SK-N-MC (cell line): ENCODE measurements at regions not wholly inside any gene's neighbourhood (a gene's known extent, or its start where the extent isn't known, plus 50 kb on each side); places are given as distances from the start of the nearest gene placed in this dataset.
"Not testable (repeated sequence)": the region's sequence is repeated elsewhere in the genome, so short reads cannot be mapped to it uniquely, and the experiment has no call there.

Experiments
- DNase-seq: peaks from one replicate; pipeline ENCODE4 v3.0.0-alpha.2; 2011; ENCODE audit warnings: low read depth, low spot score
- H3K27ac ChIP-seq: fragments of 200-600 bp; sonication (generic); 2 replicates; pipeline ENCODE4 v1.5.1; 2016; ENCODE audit warnings: mixed run types
- H3K36me3 ChIP-seq: fragments of 200-600 bp; sonication (generic); 2 replicates; pipeline ENCODE4 v1.6.1; 2017; ENCODE audit warnings: antibody characterized with exemption, low read length, mixed read lengths; ENCODE audit not compliant: insufficient read depth
- H3K4me3 ChIP-seq: fragments of 200-600 bp; sonication (generic); 2 replicates; pipeline ENCODE4 v1.5.1; 2016
- H3K9ac ChIP-seq: fragments of 200-600 bp; sonication (generic); 2 replicates; pipeline ENCODE4 v1.8.0; 2017; ENCODE audit warnings: mixed run types, mixed read lengths; ENCODE audit not compliant: insufficient read length
- H3K9me3 ChIP-seq: fragments of 200-600 bp; sonication (generic); 2 replicates; pipeline ENCODE4 v1.6.1; 2017; ENCODE audit warnings: low read depth, mild to moderate bottlenecking, antibody characterized with exemption, low read length, moderate library complexity, mixed read lengths
- EZH2 ChIP-seq: fragments of 200-600 bp; sonication (generic); IDR thresholded peaks from one replicate; pipeline ENCODE4 v1.6.1; 2017; ENCODE audit warnings: antibody characterized with exemption
- FOXP2 ChIP-seq: optimal IDR thresholded peaks from 2 replicates; pipeline ENCODE3; 2011; ENCODE audit warnings: mild to moderate bottlenecking, moderate library complexity; ENCODE audit not compliant: insufficient read depth; ENCODE audit errors: extremely low read length, control extremely low read depth
- POLR2AphosphoS5 ChIP-seq: IDR thresholded peaks from 2 replicates; pipeline ENCODE4 v1.6.1; 2012; ENCODE audit warnings: mild to moderate bottlenecking, low read depth, low read length, borderline replicate concordance

GRCh38 chr14:97117693-97118092 lies 320.5 kb downstream of the VRK1 start:
- DNase-seq: no peak
- Histone ChIP-seq H3K27ac (no peak overlapping the region), H3K9ac (no peak overlapping the region), H3K9me3 (no peaks in the 10 kb centered on the region), H3K4me3 (no peak overlapping the region), H3K36me3 (no peaks in the 10 kb centered on the region)
- TF ChIP-seq FOXP2 (no peak), POLR2AphosphoS5 (no peak), EZH2 (no peak)

DNA sequence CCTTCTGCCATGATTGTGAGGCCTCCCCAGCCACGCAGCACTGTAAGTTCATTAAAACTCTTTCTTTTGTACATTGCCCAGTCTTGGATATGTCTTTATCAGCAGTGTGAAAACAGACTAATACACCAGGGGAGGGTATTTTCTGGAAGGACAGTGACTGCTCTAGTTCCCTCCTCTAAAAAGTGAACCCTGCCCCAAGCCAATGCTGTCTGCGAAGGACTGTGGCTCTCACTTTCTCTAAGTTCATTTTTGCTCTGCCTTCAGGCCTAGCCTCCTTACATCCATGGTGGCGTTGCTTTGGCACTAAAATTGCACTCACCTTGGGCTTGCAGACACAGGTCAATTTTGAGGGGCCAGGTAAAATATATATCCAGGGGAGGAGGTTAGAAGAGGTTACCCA lies 323.0 kb downstream of the VRK1 start:
- no peak overlapping the region for H3K27ac ChIP-seq
- H3K36me3 ChIP-seq: no peaks in the 10 kb centered on the region
- no peaks in the 10 kb centered on the region for H3K9me3 ChIP-seq
- H3K4me3 ChIP-seq: no peak overlapping the region
- DNase-seq: no peak
- no peak overlapping the region for H3K9ac ChIP-seq
- no peak for TF ChIP-seq EZH2
- TF ChIP-seq POLR2AphosphoS5: no peak
- TF ChIP-seq FOXP2: no peak

GRCh38 chr14:97120611-97121031 lies 323.4 kb downstream of the VRK1 start:
- no peak overlapping the region for H3K27ac ChIP-seq
- TF ChIP-seq POLR2AphosphoS5 (no peak), FOXP2 (no peak), EZH2 (no peak)
- no peak for DNase-seq
- H3K36me3 ChIP-seq: no peaks in the 10 kb centered on the region
- no peak overlapping the region for H3K4me3 ChIP-seq
- H3K9me3 ChIP-seq: no peaks in the 10 kb centered on the region
- H3K9ac ChIP-seq: no peak overlapping the region

GRCh38 chr14:97129639-97130038 lies 332.5 kb downstream of the VRK1 start:
- H3K9ac ChIP-seq: no peak overlapping the region
- no peak overlapping the region for H3K27ac ChIP-seq
- no peaks in the 10 kb centered on the region for H3K36me3 ChIP-seq
- H3K4me3 ChIP-seq: no peak overlapping the region
- no peaks in the 10 kb centered on the region for H3K9me3 ChIP-seq
- TF ChIP-seq POLR2AphosphoS5 (no peak), EZH2 (no peak), FOXP2 (no peak)
- no peak for DNase-seq

- H3K9ac ChIP-seq, H3K27ac ChIP-seq, H3K36me3 ChIP-seq, H3K9me3 ChIP-seq, H3K4me3 ChIP-seq, DNase-seq: not testable (repeated sequence)
Observed at GRCh38 chr14:97135847-97136246, 338.7 kb downstream of the VRK1 start.

GRCh38 chr14:97137705-97138104 lies 340.5 kb downstream of the VRK1 start:
- TF ChIP-seq POLR2AphosphoS5 (no peak), EZH2 (no peak), FOXP2 (no peak)
- Histone ChIP-seq H3K27ac (no peak overlapping the region), H3K9ac (no peak overlapping the region), H3K36me3 (no peaks in the 10 kb centered on the region), H3K4me3 (no peak overlapping the region), H3K9me3 (no peaks in the 10 kb centered on the region)
- DNase-seq: no peak

DNA sequence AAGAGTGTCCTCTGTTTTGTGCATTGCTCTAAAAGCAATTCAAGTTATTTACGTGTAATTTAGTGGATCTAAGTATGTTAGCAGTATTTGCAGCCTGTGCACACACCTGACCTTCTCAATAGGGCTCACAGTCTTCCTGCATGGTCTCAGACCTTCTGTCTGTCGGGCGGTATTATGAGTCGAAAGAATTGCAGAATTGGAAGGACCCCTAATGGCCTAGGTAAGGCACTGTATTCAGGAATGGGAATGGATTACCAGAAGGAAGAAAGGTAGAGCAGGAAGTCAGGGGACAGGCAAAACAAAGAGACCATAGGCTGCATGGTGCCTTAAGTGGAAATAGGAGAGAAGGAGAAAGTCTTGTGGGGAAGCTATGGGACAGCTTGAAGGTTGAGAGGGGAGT lies 341.6 kb downstream of the VRK1 start:
- no peak for DNase-seq
- Histone ChIP-seq H3K27ac (no peak overlapping the region), H3K36me3 (no peaks in the 10 kb centered on the region), H3K9ac (no peak overlapping the region), H3K9me3 (no peaks in the 10 kb centered on the region), H3K4me3 (no peak overlapping the region)
- TF ChIP-seq EZH2 (no peak), POLR2AphosphoS5 (no peak), FOXP2 (no peak)

DNA sequence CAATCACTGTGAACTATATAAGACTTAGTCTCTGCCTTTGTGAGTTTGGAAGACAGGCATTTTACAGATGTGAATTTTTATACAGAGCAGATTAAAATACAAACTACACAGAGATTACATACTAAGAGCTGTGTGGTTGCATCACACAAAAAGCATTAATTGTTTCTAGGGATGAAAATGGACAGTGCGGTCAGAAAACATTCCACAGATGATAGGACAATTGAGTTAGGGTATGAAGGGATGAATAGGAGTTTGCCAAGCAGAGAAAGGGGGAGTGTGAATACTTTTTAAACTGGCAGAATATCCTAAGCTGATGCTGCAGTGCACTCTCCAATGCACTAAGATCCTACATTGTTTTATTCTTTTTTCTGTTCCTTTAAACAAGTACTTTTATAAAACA lies 345.8 kb downstream of the VRK1 start:
- H3K4me3 ChIP-seq: no peak overlapping the region
- H3K36me3 ChIP-seq: no peaks in the 10 kb centered on the region
- no peak for DNase-seq
- no peak for TF ChIP-seq EZH2
- TF ChIP-seq FOXP2: no peak
- no peak for TF ChIP-seq POLR2AphosphoS5
- no peak overlapping the region for H3K27ac ChIP-seq
- H3K9me3 ChIP-seq: no peaks in the 10 kb centered on the region
- no peak overlapping the region for H3K9ac ChIP-seq

DNA sequence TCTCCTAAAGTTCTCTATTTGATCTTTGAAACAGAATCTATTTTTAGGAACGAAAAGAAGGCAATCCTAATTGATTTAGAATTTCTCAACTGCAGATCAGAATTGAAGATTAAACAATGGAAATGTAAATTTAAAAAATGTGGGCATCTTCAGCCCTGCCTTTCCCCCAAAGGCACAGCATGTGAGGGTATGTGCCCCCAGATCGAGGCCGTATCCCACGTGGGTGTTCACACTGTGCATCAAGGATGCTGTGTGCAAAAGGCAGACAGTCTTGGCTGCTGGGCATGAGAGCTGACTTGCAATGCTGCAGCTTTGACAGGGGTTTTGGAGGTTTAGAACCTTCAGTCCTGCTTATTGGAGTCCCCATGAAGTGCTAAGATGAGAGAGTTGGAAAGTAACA lies 346.3 kb downstream of the VRK1 start:
- no peaks in the 10 kb centered on the region for H3K36me3 ChIP-seq
- no peaks in the 10 kb centered on the region for H3K9me3 ChIP-seq
- DNase-seq: no peak
- H3K9ac ChIP-seq: no peak overlapping the region
- TF ChIP-seq POLR2AphosphoS5: no peak
- TF ChIP-seq EZH2: no peak
- no peak for TF ChIP-seq FOXP2
- no peak overlapping the region for H3K4me3 ChIP-seq
- no peak overlapping the region for H3K27ac ChIP-seq

- H3K36me3 ChIP-seq, H3K27ac ChIP-seq, H3K4me3 ChIP-seq, H3K9ac ChIP-seq, H3K9me3 ChIP-seq, DNase-seq: not testable (repeated sequence)
Observed at GRCh38 chr14:97148021-97148420, 350.8 kb downstream of the VRK1 start.
